ENCODE measurements at regions not wholly inside any gene's neighbourhood (a gene's known extent, or its start where the extent isn't known, plus 50 kb on each side); places are given as distances from the start of the nearest gene placed in this dataset.
"Not testable (repeated sequence)": the region's sequence is repeated elsewhere in the genome, so short reads cannot be mapped to it uniquely, and the experiment has no call there.

DNA sequence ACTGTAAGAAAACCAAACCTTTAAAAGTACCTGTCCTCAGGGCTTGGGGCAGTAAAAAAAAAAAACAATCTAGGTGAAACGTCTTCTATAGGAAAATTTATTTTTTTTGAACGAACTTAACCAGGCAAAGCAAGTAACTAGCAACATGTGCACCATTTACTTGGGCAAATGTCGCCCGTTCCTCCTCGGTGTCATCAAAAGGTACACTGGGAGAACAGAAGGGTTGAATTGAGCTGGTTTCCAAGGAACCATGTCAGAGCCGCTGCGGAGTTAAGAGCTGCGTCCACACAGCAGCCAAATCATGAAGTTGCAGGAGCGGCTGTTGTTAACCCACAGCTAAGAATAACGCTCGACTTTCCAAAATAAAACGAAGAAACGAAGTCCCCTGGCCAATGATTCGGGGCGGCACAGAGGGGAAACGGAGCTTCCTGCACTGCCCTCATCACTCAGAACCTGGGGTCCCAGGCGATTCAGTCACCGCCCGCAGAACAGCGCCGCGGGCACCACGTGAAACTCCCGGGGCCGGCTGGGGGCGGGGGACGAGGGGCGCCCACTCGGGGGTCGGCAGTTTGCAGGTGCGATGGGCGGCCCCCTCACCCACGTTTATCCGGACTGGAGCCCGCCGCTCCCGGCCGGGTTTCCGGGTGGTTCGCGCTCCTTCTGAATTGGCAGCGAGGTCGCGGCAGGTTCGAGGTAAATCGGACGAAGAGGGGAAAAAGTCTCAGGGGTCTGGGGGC lies 53.6 kb upstream of the PLGLB1 start:
- not testable (repeated sequence) for DNase-seq (ENCODE audit: low spot score)

DNA sequence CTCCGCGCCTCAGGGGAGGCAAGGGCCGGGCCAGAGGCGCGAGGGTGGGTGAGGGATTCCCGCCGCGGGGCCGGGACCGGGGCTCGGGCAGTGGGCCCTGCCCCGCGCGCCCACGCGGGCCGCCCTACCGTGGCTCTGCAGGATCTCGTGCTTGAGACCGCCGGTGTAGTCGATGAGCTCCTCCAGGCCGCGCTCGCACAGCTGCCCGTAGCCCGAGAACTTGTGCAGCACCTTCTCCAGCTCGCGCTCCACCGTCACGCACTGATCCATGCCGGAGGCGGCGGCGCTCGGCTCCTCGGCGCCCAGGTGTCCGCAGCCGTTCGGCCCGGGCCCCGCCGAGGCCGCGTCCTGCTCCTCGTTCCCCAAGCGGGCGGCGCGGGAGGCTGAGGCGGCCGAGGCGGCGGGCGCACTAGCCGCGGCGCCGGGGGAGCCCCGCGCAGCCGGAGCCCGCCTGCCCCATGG lies 54.2 kb upstream of the PLGLB1 start:
- peak; percentile 27 for DNase-seq (ENCODE audit: low spot score)

DNA sequence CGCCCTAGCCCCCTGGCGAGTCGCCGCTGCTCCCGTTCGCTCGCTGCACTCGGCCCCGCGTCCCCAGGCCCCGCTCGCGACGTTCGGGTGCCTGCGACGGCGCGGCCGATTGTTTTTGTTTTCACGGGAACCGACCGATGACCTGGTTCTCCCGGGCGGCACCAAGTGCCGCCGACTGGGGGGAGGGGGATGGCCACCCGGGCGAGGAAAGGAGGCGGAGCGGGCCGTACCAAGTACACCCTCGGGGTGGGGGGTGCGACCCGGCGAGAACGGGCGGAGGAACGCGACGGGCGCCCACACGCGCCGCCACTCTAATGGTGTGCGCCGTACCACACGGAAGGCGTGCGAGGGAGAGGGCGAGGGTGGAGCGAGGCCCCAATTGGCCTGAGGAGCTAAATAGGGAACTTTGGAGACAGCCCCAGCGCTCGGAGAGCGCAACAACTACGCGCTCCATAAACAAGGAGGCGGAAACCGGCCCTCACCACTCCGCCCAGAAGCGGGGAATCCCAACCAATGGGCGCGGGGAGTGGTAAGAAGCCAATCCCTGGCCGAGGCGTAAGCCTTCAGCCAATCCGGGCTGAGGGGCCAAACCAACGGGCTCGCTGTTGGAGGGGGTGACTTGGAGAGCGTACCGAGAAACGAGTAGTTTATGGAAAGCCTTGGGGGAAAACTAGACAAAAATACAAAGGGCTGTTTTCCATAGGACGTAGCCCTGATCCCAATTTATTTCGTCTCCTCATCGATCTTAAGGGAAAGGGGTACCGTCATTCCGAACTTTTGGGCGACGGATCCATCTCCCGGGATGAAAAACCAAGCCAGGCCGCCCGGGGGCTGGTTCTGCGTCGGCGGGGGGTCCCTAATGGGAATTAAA lies 54.8 kb upstream of the PLGLB1 start:
- peak; percentile 94 for DNase-seq (ENCODE audit: low spot score)

DNA sequence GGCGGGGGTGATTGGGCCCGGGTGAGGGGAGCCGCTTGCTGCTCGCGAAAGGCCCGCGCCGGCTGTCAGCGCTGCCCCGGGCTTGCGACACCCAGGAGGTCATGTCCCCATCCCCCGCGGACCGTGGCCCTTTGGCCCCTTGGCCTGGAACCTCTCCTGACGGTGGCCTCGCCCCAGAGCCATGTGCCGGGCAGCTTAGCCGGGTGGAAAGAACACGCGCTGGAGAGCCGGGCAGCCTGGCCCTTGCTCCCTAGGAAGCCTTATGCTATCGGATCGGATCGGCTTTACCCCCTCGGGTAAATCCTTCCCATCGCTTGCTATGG lies 55.4 kb upstream of the PLGLB1 start:
- DNase-seq (ENCODE audit: low spot score): not testable (repeated sequence)

DNA sequence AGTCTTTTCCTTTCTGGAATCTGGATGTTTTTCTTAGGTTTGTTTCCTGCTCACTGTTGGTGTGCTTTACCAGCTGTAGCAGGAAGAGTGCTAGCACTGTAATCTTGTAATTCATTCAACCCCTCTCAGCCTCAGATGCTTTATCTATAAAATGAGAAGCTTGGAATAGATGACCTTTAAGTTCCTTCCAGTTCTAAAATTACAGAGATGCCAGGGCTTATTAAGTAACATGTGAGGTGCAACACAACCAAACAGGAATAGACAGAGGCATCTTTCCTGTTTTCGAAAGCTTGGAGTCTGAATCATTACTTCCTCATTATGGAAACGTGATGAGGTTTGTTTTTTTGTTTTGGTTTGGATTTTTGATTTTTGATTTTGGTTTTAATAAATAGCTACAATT lies 60.1 kb upstream of the PLGLB1 start:
- not testable (repeated sequence) for DNase-seq (ENCODE audit: low spot score)

DNA sequence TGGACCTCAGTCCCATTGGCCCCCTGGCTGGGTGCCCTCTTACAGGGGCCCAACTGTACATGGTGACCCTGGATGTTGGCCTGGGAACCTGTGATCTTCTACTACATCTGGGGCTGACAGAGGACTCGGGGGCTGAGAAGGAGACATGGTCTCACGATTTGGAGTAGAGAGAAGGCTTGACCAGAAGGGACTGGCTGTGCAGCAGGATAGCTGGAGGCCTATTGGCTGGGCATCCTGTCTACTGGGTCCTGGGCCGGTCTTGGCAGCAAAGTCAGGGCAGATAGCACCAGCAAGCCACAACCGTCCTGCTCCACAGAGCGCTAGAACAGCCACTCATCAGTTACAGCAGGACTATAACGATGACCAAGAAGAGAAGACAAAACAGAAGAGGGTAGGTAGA lies 66.4 kb upstream of the PLGLB1 start:
- not testable (repeated sequence) for DNase-seq (ENCODE audit: low spot score)

DNA sequence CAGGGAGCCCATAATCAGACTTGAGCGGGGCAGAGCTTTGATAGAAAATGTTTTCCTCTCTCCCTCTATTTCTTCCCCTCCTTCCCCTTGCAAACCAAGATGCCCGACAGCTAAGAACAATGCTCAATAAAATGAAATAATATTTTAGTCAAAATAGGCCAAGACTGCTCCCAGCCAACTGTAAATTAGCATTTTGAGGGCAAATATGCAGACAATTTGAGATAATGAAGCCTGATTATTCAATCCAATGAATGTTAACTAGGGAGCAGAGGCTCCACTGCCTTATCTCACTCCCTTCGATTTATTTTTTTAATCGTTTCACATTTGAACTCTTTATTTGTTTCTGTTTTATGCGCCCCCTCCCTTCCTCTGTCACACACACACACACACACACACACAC lies 67.8 kb upstream of the PLGLB1 start:
- not testable (repeated sequence) for DNase-seq (ENCODE audit: low spot score)

DNA sequence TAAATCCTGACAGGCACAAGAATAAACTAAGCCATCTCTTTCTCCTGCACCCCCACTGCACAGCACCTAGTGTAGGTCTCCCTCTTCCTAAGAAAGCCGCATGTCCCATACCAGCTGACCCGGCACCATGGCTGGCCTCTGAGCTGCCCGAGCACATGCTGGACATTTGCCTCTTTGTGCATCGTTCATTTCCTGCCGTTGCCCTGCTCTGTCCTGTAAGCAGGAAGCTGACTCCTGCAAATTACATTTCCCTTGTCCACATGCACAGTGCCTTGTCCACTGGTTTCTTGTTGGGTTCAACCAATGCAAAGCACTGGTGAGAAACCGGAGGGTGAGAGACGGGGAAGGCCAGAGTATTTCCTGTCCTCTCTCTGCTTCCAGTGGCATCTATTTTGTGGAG lies 71.6 kb upstream of the PLGLB1 start:
- DNase-seq (ENCODE audit: low spot score): not testable (repeated sequence)

DNA sequence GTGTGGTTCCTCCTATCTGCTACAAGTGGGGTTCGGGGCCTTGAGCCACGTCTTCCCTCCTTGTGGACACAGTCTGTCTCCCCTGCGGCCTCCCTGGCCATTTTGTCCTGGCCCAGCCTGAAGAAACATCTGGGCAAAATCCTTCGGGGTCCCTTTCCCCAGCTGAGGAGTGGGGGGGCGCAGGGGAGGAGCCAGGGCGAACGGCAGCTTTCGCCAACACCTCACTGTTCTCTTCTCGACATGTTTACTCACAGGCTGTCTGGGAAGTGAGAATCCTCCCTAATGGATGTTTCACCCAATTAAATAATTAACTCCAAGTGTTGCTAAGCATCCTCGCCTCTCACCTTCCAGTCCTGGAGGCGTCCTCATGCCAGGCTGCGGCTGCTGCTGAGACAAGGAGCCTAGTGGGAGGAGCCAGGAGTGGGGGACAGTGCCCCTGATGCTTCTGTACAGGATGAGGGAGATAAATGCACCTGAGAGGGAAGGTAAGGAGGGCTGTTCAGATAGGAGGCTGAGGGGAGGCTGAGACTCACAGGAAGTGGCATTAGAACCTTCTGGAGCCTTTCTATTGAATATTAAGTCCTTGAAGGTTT lies 72.4 kb upstream of the PLGLB1 start:
- DNase-seq (ENCODE audit: low spot score): not testable (repeated sequence)

DNA sequence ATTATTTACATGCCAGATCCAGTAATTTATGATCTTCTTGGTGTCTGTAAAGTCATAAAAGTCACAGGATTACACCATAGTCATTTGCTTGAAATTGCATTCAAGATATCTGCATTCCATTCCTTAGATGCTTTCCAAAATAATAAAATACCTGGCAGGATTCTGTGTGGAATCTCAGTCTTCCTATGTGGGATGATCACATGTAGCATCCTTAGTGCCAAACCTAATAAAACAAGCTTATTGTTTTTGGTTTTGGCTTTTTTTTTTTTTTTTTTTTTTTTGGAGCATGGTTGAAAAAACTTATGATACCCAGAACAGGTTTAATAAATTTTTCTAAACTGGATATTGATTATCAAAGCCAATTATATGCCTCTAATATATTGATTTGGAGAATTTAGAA lies 74.2 kb upstream of the PLGLB1 start:
- not testable (repeated sequence) for DNase-seq (ENCODE audit: low spot score)

DNA sequence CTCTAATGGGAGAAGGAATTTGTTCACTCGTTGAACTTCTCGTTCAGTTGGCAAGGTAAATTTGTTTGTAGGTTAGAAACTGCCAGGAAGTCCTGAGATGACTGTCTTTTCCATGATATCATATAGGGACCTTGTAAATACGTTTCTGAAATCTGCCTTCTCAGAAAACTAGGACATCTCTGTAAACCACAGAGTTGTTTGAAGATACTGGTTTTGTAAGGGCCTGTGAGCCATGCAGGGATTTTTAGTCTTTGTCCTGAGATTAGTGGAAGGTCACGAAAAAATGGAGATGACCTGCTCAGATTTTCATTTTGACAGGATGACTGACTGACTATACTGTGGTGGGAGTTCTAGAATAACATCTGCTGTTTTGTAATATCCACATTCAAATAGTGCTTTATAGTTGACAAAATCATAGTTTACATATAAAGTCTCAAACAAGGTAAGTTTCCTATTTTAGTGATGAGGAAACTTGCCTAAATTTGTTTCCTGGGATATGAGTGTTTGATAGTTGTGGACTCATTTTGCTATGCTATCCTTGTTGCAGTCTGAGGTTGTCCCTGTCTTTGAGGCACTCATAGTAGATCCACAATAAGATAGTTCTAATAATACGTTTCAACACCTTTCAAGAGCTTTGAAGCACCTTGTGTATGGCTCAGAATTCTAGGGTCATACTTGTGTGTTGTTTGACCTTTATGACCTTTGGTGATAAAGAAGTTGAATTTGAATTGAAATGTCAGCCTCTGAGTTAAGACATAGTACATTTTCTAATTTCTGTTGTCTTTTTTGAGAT lies 107.3 kb upstream of the PLGLB1 start:
- DNase-seq (ENCODE audit: low spot score): not testable (repeated sequence)

DNA sequence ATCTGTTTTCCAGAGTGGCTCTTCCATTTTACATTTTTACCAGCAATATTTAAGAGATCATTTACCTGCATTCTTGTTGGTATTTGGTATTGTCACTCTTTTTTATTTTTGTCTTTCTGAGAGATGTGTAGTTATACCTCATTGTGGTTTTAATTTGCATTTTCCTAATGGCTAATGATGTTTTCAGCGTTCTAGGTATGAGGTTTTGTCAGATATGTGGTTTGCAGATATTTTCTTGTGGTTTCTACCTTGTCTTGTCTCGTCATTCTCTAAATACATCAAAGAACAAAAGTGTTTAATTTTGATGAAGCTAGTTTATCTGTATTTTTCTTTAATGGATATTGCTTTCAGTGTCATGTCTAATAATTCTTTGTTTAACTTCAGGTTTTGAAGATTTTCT lies 110.9 kb upstream of the PLGLB1 start:
- DNase-seq (ENCODE audit: low spot score): not testable (repeated sequence)

DNA sequence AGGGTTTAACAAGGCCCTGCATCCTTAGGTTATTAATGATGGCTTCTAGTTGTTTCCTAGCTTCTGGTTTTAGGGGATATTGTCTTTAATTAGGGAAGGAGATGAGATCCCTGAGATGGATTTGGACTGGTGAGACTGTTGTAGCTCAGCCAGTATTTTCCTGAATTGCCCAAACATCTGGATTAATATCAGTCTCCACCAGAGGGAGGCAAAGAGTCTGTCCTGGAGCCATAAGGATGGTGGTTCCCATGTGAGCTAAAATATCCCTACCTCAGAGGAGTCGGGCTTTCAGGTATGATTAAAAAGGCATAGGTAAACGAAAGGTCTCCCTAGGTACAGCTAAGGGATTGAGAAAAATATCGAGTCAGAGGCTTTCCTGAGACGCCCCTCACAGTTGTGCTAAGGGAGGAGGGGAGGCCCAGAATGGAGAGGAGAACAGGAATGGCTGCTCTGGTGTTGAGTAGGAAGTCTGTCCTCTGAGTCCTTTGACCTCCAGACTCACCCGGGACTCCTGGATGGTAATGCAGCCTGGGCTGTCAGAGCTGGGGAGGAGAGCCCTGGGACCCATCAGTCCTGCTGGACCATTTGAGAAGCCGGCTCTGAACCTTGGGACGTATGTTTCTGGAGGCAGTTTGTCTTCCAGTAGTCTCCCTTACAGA lies 130.3 kb upstream of the PLGLB1 start:
- not testable (repeated sequence) for DNase-seq (ENCODE audit: low spot score)

DNA sequence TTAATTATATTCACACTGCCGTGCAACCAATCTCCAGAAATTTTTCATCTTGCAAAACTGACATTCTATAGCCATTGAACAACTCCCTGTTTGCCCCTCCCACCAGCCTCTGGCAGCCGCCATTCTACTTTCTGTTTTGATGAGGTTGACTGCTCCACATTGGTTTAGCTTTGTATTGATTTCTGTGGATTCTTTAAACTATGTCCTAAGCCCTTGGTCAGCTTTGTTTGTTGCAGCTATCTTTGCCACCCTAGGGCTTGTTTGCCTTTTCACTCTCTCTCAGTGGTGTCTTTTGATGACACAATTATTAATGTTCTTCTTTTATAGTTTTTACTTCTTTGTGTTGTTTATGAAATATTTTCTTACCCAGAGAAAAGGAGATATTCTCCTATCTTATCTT lies 152.8 kb upstream of the PLGLB1 start:
- not testable (repeated sequence) for DNase-seq (ENCODE audit: low spot score)

DNA sequence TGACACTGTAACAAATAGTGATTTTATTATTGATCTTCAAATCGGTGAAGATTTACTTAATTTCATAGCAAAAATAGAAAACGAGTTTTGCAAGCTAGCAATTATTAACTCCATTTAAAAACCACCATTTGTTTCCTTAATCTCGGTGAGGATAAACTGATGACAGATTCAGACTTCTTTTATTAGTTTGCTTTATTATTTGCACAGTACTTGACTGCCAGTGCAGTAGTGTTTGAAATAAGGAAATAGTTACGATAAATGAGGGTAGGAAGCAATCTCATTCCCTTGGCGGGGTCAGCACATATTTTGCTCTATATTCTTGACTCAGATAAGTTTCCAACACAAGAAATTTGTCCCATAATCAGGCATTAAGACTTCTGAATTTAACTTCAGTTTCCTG lies 161.7 kb upstream of the PLGLB1 start:
- not testable (repeated sequence) for DNase-seq (ENCODE audit: low spot score)

DNA sequence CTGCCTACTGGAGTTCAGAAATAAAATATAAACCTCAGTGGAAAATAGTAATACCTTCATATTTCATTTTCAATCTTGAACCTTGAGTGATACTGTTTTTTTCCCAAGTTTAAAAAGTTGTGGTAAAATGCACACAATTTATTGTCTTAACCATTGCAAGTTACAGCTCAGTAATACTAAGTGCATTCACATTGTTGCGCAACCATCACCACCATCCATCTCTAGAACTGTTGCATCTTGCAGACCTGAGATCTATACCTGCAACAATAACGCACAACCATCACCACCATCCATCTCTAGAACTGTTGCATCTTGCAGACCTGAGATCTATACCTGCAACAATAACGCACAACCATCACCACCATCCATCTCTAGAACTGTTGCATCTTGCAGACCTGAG lies 162.6 kb upstream of the PLGLB1 start:
- not testable (repeated sequence) for DNase-seq (ENCODE audit: low spot score)

DNA sequence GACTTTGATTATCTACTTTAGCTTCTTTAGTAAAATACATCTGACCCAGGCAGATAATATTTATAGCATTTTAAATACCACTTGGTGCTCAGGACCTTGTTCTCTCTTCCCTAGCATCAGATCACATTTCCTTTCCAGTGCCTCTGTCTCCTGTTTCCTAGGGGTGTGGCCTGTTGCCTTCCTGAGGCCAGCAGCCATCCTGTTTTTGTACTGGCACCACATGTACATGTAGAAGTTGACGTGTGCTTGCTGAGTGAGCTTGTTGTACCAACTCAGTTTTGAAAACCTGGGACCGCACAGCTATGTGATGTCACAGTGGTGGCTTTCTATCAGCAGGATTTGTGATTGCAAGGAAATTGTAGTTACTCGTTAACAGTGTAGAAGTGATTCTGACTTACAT lies 167.6 kb upstream of the PLGLB1 start:
- not testable (repeated sequence) for DNase-seq (ENCODE audit: low spot score)

DNA sequence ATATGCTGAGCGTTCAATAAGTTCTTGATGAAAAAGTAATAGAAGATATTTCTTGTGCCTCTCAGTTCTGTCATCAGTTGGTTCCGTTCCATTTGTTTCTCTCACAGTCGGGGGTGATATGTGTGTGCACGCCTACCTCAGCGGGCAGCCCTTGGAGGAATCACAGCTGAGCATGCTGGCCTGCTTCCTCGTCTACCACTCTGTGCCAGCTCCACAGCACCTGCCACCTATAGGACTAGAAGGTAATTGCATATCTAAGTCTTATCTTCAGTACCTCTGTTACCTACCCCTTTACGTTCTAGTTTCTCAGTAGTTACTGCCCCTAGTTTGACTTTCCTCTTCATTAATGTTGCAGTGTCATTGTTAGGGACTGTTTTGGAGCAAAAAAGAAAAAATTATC lies 171.7 kb upstream of the PLGLB1 start:
- not testable (repeated sequence) for DNase-seq (ENCODE audit: low spot score)

DNA sequence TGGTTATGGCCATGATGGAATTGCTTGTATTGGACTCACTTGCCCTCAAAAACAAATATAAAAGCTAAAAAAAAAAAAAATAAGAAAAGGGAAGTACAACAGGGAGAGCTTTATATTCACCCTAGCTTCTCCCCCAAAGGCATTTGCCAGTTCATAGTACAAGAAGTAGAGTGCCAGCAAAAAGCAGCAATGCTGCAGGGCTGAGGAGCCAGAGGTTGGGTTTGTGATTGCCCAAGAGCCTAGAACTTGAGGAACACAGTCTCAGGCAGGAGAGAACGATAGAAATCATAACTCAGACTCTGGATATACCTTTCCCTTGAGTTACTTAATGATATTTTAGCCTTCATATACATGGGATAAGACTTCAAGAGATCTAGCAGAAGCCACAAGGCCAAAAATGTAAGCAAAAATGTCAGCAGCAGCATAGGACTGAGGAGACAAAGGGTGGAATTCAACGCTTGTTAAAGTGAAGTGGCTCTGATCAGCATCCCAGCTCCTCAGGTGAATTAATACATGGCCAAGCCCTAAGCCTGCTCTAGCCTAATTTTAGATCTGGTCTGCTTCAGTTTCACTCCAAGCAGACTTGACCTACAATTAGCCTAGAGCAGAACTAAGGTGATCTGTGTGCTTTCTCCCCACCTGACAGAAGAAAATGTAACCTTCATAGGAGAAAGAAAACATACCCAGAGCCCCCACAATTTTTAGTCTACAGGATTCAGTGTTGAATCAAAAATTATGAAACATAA lies 172.8 kb upstream of the PLGLB1 start:
- DNase-seq (ENCODE audit: low spot score): not testable (repeated sequence)

DNA sequence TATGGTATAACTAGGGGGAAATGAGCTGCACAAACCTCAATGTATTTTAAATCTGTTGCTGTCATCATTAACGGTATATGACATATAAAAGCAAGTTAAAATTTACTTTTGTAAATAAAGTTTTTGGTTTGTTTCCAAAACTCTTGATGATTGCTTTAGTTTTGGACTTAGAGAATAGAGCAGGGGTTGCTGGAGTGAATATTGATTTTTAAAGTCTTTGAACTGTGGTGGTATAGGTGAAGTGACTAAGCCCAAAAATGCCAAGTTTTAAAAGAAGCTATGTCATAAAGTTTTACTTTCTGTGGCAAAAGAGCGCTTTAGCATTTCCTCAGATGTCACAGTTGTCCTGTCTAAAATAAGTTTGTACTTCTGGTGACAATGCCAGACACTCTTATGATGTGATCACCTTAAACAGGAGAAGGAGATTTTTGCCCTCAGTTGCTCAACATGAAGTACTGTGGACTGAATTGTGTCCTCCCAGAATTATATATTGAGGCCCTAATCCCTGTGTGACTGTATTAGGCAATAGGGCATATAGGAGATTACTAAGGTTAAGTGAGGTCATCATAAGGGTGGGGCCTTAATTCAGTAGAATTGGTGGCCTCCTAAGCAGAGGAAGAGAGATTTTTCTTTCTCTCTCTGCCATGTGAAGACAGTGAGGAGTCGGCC lies 175.2 kb upstream of the PLGLB1 start:
- DNase-seq (ENCODE audit: low spot score): not testable (repeated sequence)
